GM12878 (cell line): ENCODE measurements at regions not wholly inside any gene's neighbourhood (a gene's known extent, or its start where the extent isn't known, plus 50 kb on each side); places are given as distances from the start of the nearest gene placed in this dataset.

Experiments used
- ATAC-seq: fragments of 200-7000 bp; cut with Tn5 transposase; 3 replicates; pipeline ENCODE4 v1.9.1; 2020; ENCODE audit warnings: mild to moderate bottlenecking, moderate library complexity
- BruUV-seq: library from RNA; stranded (reverse); fragments of 400-500 nt; replicated peaks from 2 replicates; lab custom pipeline; 2021; lab: Mats Ljungman, UMichigan
- CTCF ChIA-PET: fragments of 300-600 bp; sonication (Branson Sonifier 250); formaldehyde crosslinking; extraction: SDS; loops from one replicate; lab custom pipeline; 2021; ENCODE audit warnings: inconsistent platforms; lab: Yijun Ruan, JAX
- POLR2A ChIA-PET: fragments of 350-600 bp; formaldehyde crosslinking; extraction: SDS; loops from one replicate; lab custom pipeline; 2021; ENCODE audit warnings: inconsistent platforms; lab: Charles Lee
- RAD21 ChIA-PET: fragments of 300-600 bp; sonication (Branson Sonifier 250); formaldehyde crosslinking; loops from one replicate; lab custom pipeline; 2023; ENCODE audit warnings: antibody characterized with exemption; ENCODE audit not compliant: unreplicated experiment; lab: Charles Lee
- SMC1A ChIA-PET: fragments of 300-600 bp; sonication (Branson Sonifier 250); formaldehyde crosslinking; loops from one replicate; lab custom pipeline; 2023; ENCODE audit not compliant: unreplicated experiment, uncharacterized antibody; lab: Charles Lee
- DNase-seq: peaks from one replicate; pipeline ENCODE4 v3.0.0-alpha.2; 2011; ENCODE audit warnings: low read depth, low spot score
- FAIRE-seq: peaks from 3 replicates; lab custom pipeline; 2011; peaks lifted over from hg19 to GRCh38; lab: Jason Lieb, UNC
- H2AFZ ChIP-seq: 2 replicates; pipeline ENCODE4 v1.6.0; 2011; ENCODE audit warnings: low read depth, low read length, control low read depth; ENCODE audit not compliant: control insufficient read depth
- H3K27ac ChIP-seq: 2 replicates; pipeline ENCODE4 v1.5.1; 2011; ENCODE audit warnings: control low read depth; ENCODE audit not compliant: control insufficient read depth, insufficient read depth
- H3K27me3 ChIP-seq, 2 experiments: replicated peaks in 1 of 2; 2 replicates each; pipeline versions ENCODE4 v1.6.0 to v1.6.1; 2011; ENCODE audit warnings: low read length in 1 of 2; ENCODE audit not compliant: control insufficient read depth in 2 of 2, insufficient read depth in 2 of 2
- H3K36me3 ChIP-seq, 2 experiments: 2 replicates each; pipeline ENCODE4 v1.5.1; 2011; ENCODE audit warnings: low read length in 1 of 2; ENCODE audit not compliant: control insufficient read depth in 2 of 2, insufficient read depth in 2 of 2
- H3K4me1 ChIP-seq: 2 replicates; pipeline ENCODE4 v1.6.1; 2011; ENCODE audit warnings: mild to moderate bottlenecking, low read length, moderate library complexity, mixed read lengths; ENCODE audit not compliant: control insufficient read depth, insufficient read depth
- H3K4me2 ChIP-seq: 2 replicates; pipeline ENCODE4 v1.6.0; 2011; ENCODE audit warnings: control low read depth; ENCODE audit not compliant: control insufficient read depth, insufficient read depth
- H3K4me3 ChIP-seq: fragments of 200-600 bp; sonication (generic); 2 replicates; pipeline ENCODE4 v1.5.1; 2016
- H3K79me2 ChIP-seq: 2 replicates; pipeline ENCODE4 v1.6.0; 2011; ENCODE audit warnings: low read length; ENCODE audit not compliant: control insufficient read depth, insufficient read depth
- H3K9ac ChIP-seq: 2 replicates; pipeline ENCODE4 v1.8.0; 2011; ENCODE audit warnings: low read length, control low read depth, mixed read lengths; ENCODE audit not compliant: control insufficient read depth, insufficient read depth
- H3K9me3 ChIP-seq: replicated peaks from 3 replicates; pipeline ENCODE4 v1.5.1; 2011; ENCODE audit warnings: mild to moderate bottlenecking, low read length; ENCODE audit not compliant: control insufficient read depth, insufficient read depth
- H4K20me1 ChIP-seq: 2 replicates; pipeline ENCODE4 v1.6.0; 2011; ENCODE audit not compliant: control insufficient read depth, insufficient read depth
- BHLHE40 ChIP-seq, 2 experiments: fragments of 450-650 bp in 1 of 2; IDR thresholded peaks; 2 replicates each; pipeline ENCODE4 v1.6.1; 2011 to 2017; ENCODE audit warnings: low read depth in 2 of 2, borderline replicate concordance in 1 of 2, improper control_type of control experiment in 1 of 2, low read length in 1 of 2, mild to moderate bottlenecking in 1 of 2
- BRCA1 ChIP-seq: IDR thresholded peaks from 2 replicates; pipeline ENCODE4 v1.6.1; 2011; ENCODE audit warnings: low read depth, low read length, improper control_type of control experiment
- EGR1 ChIP-seq, 2 experiments: IDR thresholded peaks; 1 replicate in 1 of 2; 2 replicates in 1 of 2; pipeline ENCODE4 v1.6.1; 2011 to 2012; ENCODE audit warnings: low read depth in 2 of 2, low read length in 2 of 2, borderline replicate concordance in 1 of 2, mild to moderate bottlenecking in 1 of 2, moderate library complexity in 1 of 2
- HDAC2 ChIP-seq: fragments of 200-600 bp; sonication (generic); IDR thresholded peaks from 2 replicates; pipeline ENCODE4 v1.6.1; 2017
- MYC ChIP-seq: IDR thresholded peaks from 2 replicates; pipeline ENCODE4 v1.6.1; 2011; ENCODE audit warnings: mild to moderate bottlenecking, low read length, moderate library complexity, inconsistent platforms; ENCODE audit not compliant: insufficient read depth, insufficient replicate concordance, insufficient read length, severe bottlenecking
- NKRF ChIP-seq: fragments of 450-650 bp; conservative IDR thresholded peaks from 2 replicates; pipeline ENCODE4 v1.6.1; 2017; ENCODE audit warnings: mild to moderate bottlenecking, moderate library complexity
- RBBP5 ChIP-seq: fragments of 200-600 bp; sonication (generic); conservative IDR thresholded peaks from 2 replicates; pipeline ENCODE4 v1.6.1; 2016
- SRF ChIP-seq, 2 experiments: IDR thresholded peaks; 2 replicates each; pipeline ENCODE4 v1.6.1; 2011; ENCODE audit warnings: low read depth in 2 of 2, low read length in 2 of 2, mild to moderate bottlenecking in 1 of 2, moderate library complexity in 1 of 2
- YBX1 ChIP-seq: fragments of 450-650 bp; IDR thresholded peaks from 2 replicates; pipeline ENCODE4 v1.6.1; 2016; ENCODE audit warnings: antibody characterized with exemption
- WGBS: methylation state at CpG from one replicate; pipeline ENCODE4 v1.1.6; 2016; ENCODE audit warnings: low lambda C conversion rate; ENCODE audit not compliant: insufficient replicate concordance, insufficient coverage; ENCODE audit errors: missing lambda C conversion rate; 5-methylcytosine and 5-hydroxymethylcytosine counted together
- in situ Hi-C: fragments of 300-500 bp; cut with MboI; formaldehyde crosslinking; loops from 9 replicates; pipeline ENCODE4 v1.14.3; 2018; ENCODE audit warnings: mixed read lengths
- intact Hi-C: fragments of 100-400 bp; cut with micrococcal nuclease; formaldehyde crosslinking; loops from one replicate; pipeline ENCODE4 v1.14.2; 2022; ENCODE audit not compliant: unreplicated experiment
- TF ChIP-seq, protein P1 (sequence below): fragments of 450-650 bp; formaldehyde crosslinking; IDR thresholded peaks from 2 replicates; pipeline ENCODE4 v1.4.0; 2022; ENCODE audit warnings: mild to moderate bottlenecking, moderate library complexity

- BruUV-seq, result no TSS peak
- Histone ChIP-seq H3K79me2 (no peaks in the 10 kb centered on the region), H3K27ac (no peak overlapping the region), H3K4me1 (no peaks in the 10 kb centered on the region), H3K9ac (no peak overlapping the region), H3K9me3 (no peaks in the 10 kb centered on the region), H3K4me2 (no peak overlapping the region), H3K27me3 (no peaks in the 10 kb centered on the region), H2AFZ (no peak overlapping the region), H3K36me3 (no peaks in the 10 kb centered on the region), H4K20me1 (no peaks in the 10 kb centered on the region), H3K4me3 (no peak overlapping the region)
- ATAC-seq, result no peak
- 30% methylated on average over 4 of the region's 4 CpGs for WGBS
- FAIRE-seq, result no peak
- no peak for DNase-seq
- POLR2A ChIA-PET, result no interaction called here
- SMC1A ChIA-PET, result interaction anchor here (1.2 kb wide), 1 partner anchor 64 kb away, joined by 3 read pairs; no protein-coding TSS in a partner anchor
- CTCF ChIA-PET, result interaction anchor here (0.6 kb wide), 1 partner anchor 1250 kb away, joined by 3 read pairs; no protein-coding TSS in a partner anchor
- in situ Hi-C loops, result no loop called here
- no peak for TF ChIP-seq SRF (IDR thresholded peaks at IDR 0.05; ENCODE audit: low read depth in 2 of 2, low read length in 2 of 2)
- TF ChIP-seq, protein P1, sequence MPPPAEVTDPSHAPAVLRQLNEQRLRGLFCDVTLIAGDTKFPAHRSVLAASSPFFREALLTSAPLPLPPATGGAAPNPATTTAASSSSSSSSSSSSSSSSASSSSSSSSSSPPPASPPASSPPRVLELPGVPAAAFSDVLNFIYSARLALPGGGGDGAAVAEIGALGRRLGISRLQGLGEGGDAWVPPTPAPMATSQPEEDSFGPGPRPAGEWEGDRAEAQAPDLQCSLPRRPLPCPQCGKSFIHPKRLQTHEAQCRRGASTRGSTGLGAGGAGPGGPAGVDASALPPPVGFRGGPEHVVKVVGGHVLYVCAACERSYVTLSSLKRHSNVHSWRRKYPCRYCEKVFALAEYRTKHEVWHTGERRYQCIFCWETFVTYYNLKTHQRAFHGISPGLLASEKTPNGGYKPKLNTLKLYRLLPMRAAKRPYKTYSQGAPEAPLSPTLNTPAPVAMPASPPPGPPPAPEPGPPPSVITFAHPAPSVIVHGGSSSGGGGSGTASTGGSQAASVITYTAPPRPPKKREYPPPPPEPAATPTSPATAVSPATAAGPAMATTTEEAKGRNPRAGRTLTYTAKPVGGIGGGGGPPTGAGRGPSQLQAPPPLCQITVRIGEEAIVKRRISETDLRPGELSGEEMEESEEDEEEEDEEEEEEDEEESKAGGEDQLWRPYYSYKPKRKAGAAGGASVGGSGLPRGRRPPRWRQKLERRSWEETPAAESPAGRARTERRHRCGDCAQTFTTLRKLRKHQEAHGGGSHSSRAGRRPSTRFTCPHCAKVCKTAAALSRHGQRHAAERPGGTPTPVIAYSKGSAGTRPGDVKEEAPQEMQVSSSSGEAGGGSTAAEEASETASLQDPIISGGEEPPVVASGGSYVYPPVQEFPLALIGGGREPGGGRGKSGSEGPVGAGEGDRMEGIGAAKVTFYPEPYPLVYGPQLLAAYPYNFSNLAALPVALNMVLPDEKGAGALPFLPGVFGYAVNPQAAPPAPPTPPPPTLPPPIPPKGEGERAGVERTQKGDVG (CRISPR knock-in tag), result no peak
- no peak for TF ChIP-seq YBX1
- TF ChIP-seq MYC, result no peak
- TF ChIP-seq NKRF, result no peak
- no peak for TF ChIP-seq BRCA1
- TF ChIP-seq BHLHE40 (IDR thresholded peaks at IDR 0.05; ENCODE audit: borderline replicate concordance in 1 of 2, low read depth in 2 of 2, low read length in 1 of 2), result no peak
- no peak for TF ChIP-seq HDAC2
- no peak for TF ChIP-seq RBBP5
- no peak for TF ChIP-seq EGR1 (IDR thresholded peaks at IDR 0.05; ENCODE audit: borderline replicate concordance in 1 of 2, low read depth in 2 of 2, low read length in 2 of 2)
- intact Hi-C loops, result no loop called here
- RAD21 ChIA-PET, result no interaction called here
Measured at GRCh38 chr13:34474187-34474868, 467.7 kb upstream of the NBEA start.
